BE2C (cell line): ENCODE measurements at regions not wholly inside any gene's neighbourhood (a gene's known extent, or its start where the extent isn't known, plus 50 kb on each side); places are given as distances from the start of the nearest gene placed in this dataset.

ENCODE experiments used
- DNase-seq: peaks from one replicate; pipeline ENCODE4 v3.0.0-alpha.2; 2020
- H3K27me3 ChIP-seq: fragments of 250-450 bp; sonication (Bioruptor Pico); 2 replicates; pipeline ENCODE4 v1.5.1; 2020; ENCODE audit warnings: mild to moderate bottlenecking
- H3K36me3 ChIP-seq: fragments of 250-450 bp; sonication (Bioruptor Pico); 2 replicates; pipeline ENCODE4 v1.5.1; 2020; ENCODE audit warnings: mild to moderate bottlenecking
- H3K4me1 ChIP-seq: fragments of 250-450 bp; sonication (Bioruptor Pico); 2 replicates; pipeline ENCODE4 v1.5.1; 2020
- H3K4me3 ChIP-seq: 2 replicates; pipeline ENCODE4 v1.5.1; 2011; ENCODE audit warnings: low read depth, low read length
- H3K9me3 ChIP-seq: fragments of 250-450 bp; sonication (Bioruptor Pico); 2 replicates; pipeline ENCODE4 v1.5.1; 2020
- TF ChIP-seq, protein P1 (sequence below): IDR thresholded peaks from 2 replicates; pipeline ENCODE4 v1.5.1; 2012; ENCODE audit warnings: mild to moderate bottlenecking, low read depth, low read length

DNA sequence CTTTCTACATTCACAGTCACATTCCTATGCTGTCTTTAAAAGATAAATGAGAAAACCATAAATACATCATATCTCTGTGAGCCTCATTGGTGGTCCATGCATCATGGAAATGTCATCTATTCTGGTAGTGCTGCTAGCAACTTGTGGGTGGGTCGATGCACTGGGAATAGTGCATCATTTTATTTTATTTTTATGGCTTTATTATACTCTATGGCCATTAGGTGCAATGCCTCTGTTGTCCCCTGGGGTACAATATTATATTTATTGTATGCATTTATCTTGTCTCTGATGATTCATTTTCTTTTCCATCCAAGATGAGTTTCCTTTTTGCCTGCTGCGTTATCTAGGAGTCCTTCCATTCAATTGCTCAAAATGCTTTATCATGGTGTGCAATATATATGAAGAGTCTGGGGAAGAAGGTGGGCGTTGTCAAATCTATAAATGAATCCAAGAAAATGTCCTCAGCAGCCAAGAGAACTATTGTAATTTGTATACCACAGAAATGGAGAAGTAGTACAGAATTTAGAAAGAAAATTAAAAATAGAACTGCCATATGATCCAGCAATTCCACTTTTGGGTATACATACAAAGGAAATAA, 324.0 kb downstream of the KCNJ2 start:
- Histone ChIP-seq H3K4me3 (no peak overlapping the region), H3K36me3 (no peaks in the 10 kb centered on the region), H3K9me3 (no peaks in the 10 kb centered on the region), H3K27me3 (no peaks in the 10 kb centered on the region), H3K4me1 (no peaks in the 10 kb centered on the region; the same call in 1 of the 2 replicates)
- DNase-seq = no peak
- TF ChIP-seq, protein P1, sequence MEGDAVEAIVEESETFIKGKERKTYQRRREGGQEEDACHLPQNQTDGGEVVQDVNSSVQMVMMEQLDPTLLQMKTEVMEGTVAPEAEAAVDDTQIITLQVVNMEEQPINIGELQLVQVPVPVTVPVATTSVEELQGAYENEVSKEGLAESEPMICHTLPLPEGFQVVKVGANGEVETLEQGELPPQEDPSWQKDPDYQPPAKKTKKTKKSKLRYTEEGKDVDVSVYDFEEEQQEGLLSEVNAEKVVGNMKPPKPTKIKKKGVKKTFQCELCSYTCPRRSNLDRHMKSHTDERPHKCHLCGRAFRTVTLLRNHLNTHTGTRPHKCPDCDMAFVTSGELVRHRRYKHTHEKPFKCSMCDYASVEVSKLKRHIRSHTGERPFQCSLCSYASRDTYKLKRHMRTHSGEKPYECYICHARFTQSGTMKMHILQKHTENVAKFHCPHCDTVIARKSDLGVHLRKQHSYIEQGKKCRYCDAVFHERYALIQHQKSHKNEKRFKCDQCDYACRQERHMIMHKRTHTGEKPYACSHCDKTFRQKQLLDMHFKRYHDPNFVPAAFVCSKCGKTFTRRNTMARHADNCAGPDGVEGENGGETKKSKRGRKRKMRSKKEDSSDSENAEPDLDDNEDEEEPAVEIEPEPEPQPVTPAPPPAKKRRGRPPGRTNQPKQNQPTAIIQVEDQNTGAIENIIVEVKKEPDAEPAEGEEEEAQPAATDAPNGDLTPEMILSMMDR = no peak

DNA sequence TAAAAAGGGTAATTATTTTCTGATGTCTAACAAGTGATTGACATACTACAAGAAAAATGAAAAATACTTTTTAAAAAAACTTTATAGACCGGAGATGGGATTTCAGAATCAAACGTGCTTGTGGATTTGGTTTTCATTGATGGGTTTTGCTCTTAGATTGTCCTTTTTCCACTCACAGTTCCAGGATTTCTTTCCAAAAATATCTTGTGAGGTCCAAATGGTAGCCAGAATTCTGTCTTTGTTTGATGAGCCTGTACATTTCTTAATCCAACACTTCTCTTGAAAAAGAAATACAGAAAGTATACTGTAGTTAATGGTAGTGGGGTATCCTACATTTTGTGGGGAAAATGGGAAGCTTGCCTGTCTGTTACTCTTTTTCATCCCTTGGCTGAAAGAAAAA, 329.3 kb downstream of the KCNJ2 start:
- H3K9me3 ChIP-seq = no peaks in the 10 kb centered on the region
- no peaks in the 10 kb centered on the region for H3K36me3 ChIP-seq
- H3K4me3 ChIP-seq = no peak overlapping the region
- no peaks in the 10 kb centered on the region for H3K4me1 ChIP-seq
- DNase-seq = no peak
- TF ChIP-seq, protein P1 = no peak
- H3K27me3 ChIP-seq = no peaks in the 10 kb centered on the region

DNA sequence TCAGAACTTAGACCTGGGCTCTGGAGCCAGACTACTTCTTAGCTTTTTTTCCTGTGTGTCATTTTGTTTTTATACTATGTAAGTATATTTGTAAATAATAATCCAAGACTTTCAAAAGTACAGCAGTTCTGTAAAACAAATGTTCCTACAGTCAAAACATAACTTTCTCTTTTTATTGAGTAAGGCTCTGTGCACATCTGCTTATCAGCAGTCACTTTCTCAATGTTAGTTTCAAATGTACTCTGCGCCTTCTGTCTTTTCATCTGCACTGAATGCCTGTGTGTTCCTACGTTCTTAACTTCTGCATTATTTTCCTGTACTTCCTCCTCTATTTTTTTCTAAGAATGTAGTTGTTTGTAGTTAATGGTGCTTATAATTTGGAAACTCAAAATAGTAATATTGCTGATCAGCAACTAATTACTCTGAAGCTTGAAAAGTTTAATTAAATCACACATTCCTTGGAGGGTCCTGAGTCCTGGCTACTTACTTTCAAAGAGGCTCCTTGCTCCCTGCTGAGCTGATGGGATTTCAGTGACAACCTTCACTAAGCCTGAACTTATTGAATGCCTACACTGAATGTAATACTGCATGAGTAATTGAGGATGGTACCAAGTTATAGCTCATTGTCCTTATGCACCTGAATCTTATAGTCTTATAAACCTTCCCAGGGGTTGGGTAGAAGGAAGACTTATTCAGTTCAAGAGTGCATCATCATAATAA, 329.9 kb downstream of the KCNJ2 start:
- Histone ChIP-seq H3K4me1 (no peaks in the 10 kb centered on the region), H3K9me3 (no peaks in the 10 kb centered on the region), H3K36me3 (no peaks in the 10 kb centered on the region), H3K27me3 (no peaks in the 10 kb centered on the region), H3K4me3 (no peak overlapping the region)
- TF ChIP-seq, protein P1 = no peak
- DNase-seq = no peak

DNA sequence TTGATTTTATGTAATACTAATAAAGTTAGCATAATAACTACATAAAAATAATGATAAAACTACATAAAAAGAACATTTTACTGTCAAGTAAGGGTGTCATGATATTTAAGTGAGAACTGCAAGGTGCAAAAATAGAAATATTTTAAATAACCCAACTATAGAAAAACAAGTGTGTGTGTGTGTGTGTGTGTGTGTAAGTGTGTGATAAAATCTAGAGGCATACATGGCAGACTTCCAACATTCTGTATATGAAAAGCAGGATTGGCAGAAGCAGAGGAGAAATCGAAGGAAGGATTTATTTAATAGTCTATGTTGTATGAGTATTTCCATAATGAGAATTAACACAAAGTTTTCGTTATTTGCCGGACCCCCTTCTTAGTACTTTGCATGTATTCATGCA, 334.1 kb downstream of the KCNJ2 start:
- no peaks in the 10 kb centered on the region for H3K27me3 ChIP-seq
- no peak for DNase-seq

DNA sequence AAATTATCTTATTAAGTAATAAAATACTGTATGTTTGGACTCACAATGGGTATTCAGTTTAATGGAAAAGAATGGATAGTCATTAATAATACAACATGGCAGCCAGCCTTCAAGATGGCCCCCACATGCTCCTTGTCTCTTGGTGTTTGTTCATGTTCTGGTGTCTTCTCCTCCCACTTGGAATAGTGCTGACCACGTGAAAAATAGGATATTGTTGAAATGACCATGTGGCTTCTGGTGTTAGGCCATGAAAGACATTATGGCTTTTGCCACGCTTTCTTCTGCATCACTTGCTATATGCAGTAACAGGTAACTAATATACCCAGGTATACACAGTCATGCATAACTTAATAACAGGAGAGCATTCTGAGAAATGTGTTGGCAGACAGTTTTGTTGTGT, 341.0 kb downstream of the KCNJ2 start:
- H3K27me3 ChIP-seq = no peaks in the 10 kb centered on the region
- H3K9me3 ChIP-seq = no peaks in the 10 kb centered on the region
- H3K4me3 ChIP-seq = no peak overlapping the region
- DNase-seq = no peak
- H3K4me1 ChIP-seq = no peaks in the 10 kb centered on the region
- TF ChIP-seq, protein P1 = no peak
- no peaks in the 10 kb centered on the region for H3K36me3 ChIP-seq

More for the DNA sequence above, 334.1 kb downstream of the KCNJ2 start:
- H3K36me3 ChIP-seq = no peaks in the 10 kb centered on the region
- no peaks in the 10 kb centered on the region for H3K9me3 ChIP-seq
- TF ChIP-seq, protein P1 = no peak
- no peaks in the 10 kb centered on the region for H3K4me1 ChIP-seq
- no peak overlapping the region for H3K4me3 ChIP-seq

DNA sequence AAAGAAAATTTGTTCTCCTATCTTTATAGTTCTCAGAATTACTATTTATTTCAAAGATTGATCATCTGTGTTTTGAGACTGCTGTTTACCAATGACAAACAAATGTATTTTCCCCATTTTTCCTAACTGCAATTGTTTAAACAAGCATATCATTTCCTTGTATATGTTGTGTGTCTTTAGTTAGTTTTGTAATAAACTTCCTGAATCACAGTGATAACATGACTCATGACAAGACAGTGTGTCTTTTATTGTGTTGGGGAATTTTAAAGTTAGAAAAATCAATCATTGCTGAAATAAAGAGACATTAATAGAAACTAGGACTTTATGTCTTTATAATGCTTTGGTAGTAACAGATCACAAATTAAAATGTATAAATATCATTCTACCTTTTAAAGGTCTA, 348.5 kb downstream of the KCNJ2 start:
- DNase-seq = no peak
- Histone ChIP-seq H3K36me3 (no peaks in the 10 kb centered on the region), H3K4me3 (no peak overlapping the region), H3K4me1 (peaks cover 11% of the 10 kb centered on the region), H3K9me3 (no peaks in the 10 kb centered on the region), H3K27me3 (no peaks in the 10 kb centered on the region)
- TF ChIP-seq, protein P1 = no peak
